BLaER1 treated with 17β-estradiol and CSF1 and Interleukin-3, amounts not matched to agents 10 nM and 100 nM (cell line): ENCODE measurements at regions not wholly inside any gene's neighbourhood (a gene's known extent, or its start where the extent isn't known, plus 50 kb on each side); places are given as distances from the start of the nearest gene placed in this dataset.

ENCODE experiments used
- H3K27ac ChIP-seq, 11 experiments: shearing (Covaris generic); formaldehyde crosslinking; 2 replicates each; pipeline ENCODE4 v1.8.1; 2022
- H3K27me3 ChIP-seq, 11 experiments: shearing (Covaris generic); formaldehyde crosslinking; 2 replicates each; pipeline ENCODE4 v1.8.1; 2022
- H3K36me3 ChIP-seq, 11 experiments: shearing (Covaris generic); formaldehyde crosslinking; 2 replicates each; pipeline ENCODE4 v1.8.1; 2022
- H3K4me1 ChIP-seq, 10 experiments: shearing (Covaris generic); formaldehyde crosslinking; 2 replicates each; pipeline ENCODE4 v1.8.1; 2022
- H3K4me2 ChIP-seq, 11 experiments: shearing (Covaris generic); formaldehyde crosslinking; 2 replicates each; pipeline ENCODE4 v1.8.1; 2022
- H3K4me3 ChIP-seq, 10 experiments: shearing (Covaris generic); formaldehyde crosslinking; 2 replicates each; pipeline ENCODE4 v1.8.1; 2022
- H3K9ac ChIP-seq, 11 experiments: shearing (Covaris generic); formaldehyde crosslinking; 2 replicates each; pipeline ENCODE4 v1.8.1; 2022
- H3K9me3 ChIP-seq, 11 experiments: shearing (Covaris generic); formaldehyde crosslinking; replicated peaks in 1 of 11; 2 replicates each; pipeline ENCODE4 v1.8.1; 2022
- H4K20me1 ChIP-seq, 11 experiments: shearing (Covaris generic); formaldehyde crosslinking; 2 replicates each; pipeline ENCODE4 v1.8.1; 2022
- Cebpa-rat ChIP-seq, 11 experiments: shearing (Covaris generic); IDR thresholded peaks; 2 replicates each; pipeline ENCODE4 v1.8.1; 2022

GRCh38 chr16:5557966-5558365 lies 460.4 kb upstream of the EEF2KMT start:
- H3K4me3 ChIP-seq: no peak overlapping the region
- no peak for TF ChIP-seq Cebpa-rat (IDR thresholded peaks at IDR 0.05)
- H3K27ac ChIP-seq: peak overlapping the region in 1 of 11 experiments; percentile 27; a peak in 1 of 22 replicates
- H4K20me1 ChIP-seq: no peaks in the 10 kb centered on the region
- H3K4me1 ChIP-seq: peaks cover 0 to 10% (median 8%) of the 10 kb centered on the region in 10 experiments; a peak in 11 of 20 replicates
- no peaks in the 10 kb centered on the region for H3K36me3 ChIP-seq
- H3K27me3 ChIP-seq: no peaks in the 10 kb centered on the region
- peaks cover 8 to 20% (median 17%) of the 10 kb centered on the region in 11 experiments; a peak in 19 of 22 replicates for H3K9me3 ChIP-seq
- H3K9ac ChIP-seq: no peak overlapping the region
- H3K4me2 ChIP-seq: no peak overlapping the region

GRCh38 chr16:5557448-5557847 lies 459.9 kb upstream of the EEF2KMT start:
- Histone ChIP-seq H3K4me1 (peaks cover 0 to 12% (median 8%) of the 10 kb centered on the region in 10 experiments; a peak in 11 of 20 replicates), H3K4me2 (no peak overlapping the region), H3K27me3 (no peaks in the 10 kb centered on the region), H3K9ac (no peak overlapping the region), H3K4me3 (no peak overlapping the region), H4K20me1 (no peaks in the 10 kb centered on the region), H3K27ac (no peak overlapping the region), H3K9me3 (peaks cover 8 to 26% (median 20%) of the 10 kb centered on the region in 11 experiments; a peak in 19 of 22 replicates), H3K36me3 (no peaks in the 10 kb centered on the region)
- TF ChIP-seq Cebpa-rat (IDR thresholded peaks at IDR 0.05): no peak

GRCh38 chr16:5556158-5556810 lies 458.7 kb upstream of the EEF2KMT start:
- H4K20me1 ChIP-seq: no peaks in the 10 kb centered on the region
- H3K4me2 ChIP-seq: no peak overlapping the region
- no peak overlapping the region for H3K4me3 ChIP-seq
- H3K27me3 ChIP-seq: no peaks in the 10 kb centered on the region
- no peaks in the 10 kb centered on the region for H3K36me3 ChIP-seq
- H3K9ac ChIP-seq: no peak overlapping the region
- H3K4me1 ChIP-seq: peaks cover 0 to 22% (median 8%) of the 10 kb centered on the region in 10 experiments; a peak in 11 of 20 replicates
- no peak for TF ChIP-seq Cebpa-rat (IDR thresholded peaks at IDR 0.05)
- H3K27ac ChIP-seq: no peak overlapping the region
- peaks cover 8 to 26% (median 20%) of the 10 kb centered on the region in 11 experiments; a peak in 19 of 22 replicates for H3K9me3 ChIP-seq

GRCh38 chr16:5551909-5552308 lies 454.3 kb upstream of the EEF2KMT start:
- Histone ChIP-seq H3K4me3 (no peak overlapping the region), H3K27me3 (no peaks in the 10 kb centered on the region), H3K9ac (no peak overlapping the region), H4K20me1 (no peaks in the 10 kb centered on the region), H3K4me1 (peaks cover 0 to 18% (median 0%) of the 10 kb centered on the region in 10 experiments; a peak in 7 of 20 replicates), H3K27ac (no peak overlapping the region), H3K9me3 (peaks cover 0 to 9% (median 4%) of the 10 kb centered on the region in 11 experiments; a peak in 8 of 22 replicates), H3K36me3 (no peaks in the 10 kb centered on the region), H3K4me2 (peak overlapping the region in 2 of 11 experiments; percentile 14 to 22; a peak in 5 of 22 replicates)
- TF ChIP-seq Cebpa-rat (IDR thresholded peaks at IDR 0.05): no peak

GRCh38 chr16:5549802-5550201 lies 452.2 kb upstream of the EEF2KMT start:
- Histone ChIP-seq H4K20me1 (no peaks in the 10 kb centered on the region), H3K4me2 (peak overlapping the region in 1 of 11 experiments; percentile 21; a peak in 1 of 22 replicates), H3K4me1 (peaks cover 0 to 18% (median 0%) of the 10 kb centered on the region in 10 experiments; a peak in 7 of 20 replicates), H3K27ac (peak overlapping the region in 3 of 11 experiments; percentile 13 to 46 (median 42); a peak in 3 of 22 replicates), H3K27me3 (no peaks in the 10 kb centered on the region), H3K9me3 (peaks cover 0 to 9% (median 4%) of the 10 kb centered on the region in 11 experiments; a peak in 8 of 22 replicates), H3K4me3 (no peak overlapping the region), H3K9ac (no peak overlapping the region), H3K36me3 (no peaks in the 10 kb centered on the region)
- peak in 2 of 11 experiments; percentile 47 to 50; a peak in 3 of 22 replicates for TF ChIP-seq Cebpa-rat (IDR thresholded peaks at IDR 0.05)

GRCh38 chr16:5541356-5541755 lies 443.8 kb upstream of the EEF2KMT start:
- TF ChIP-seq Cebpa-rat (IDR thresholded peaks at IDR 0.05): no peak
- Histone ChIP-seq H4K20me1 (no peaks in the 10 kb centered on the region), H3K9ac (no peak overlapping the region), H3K4me1 (no peaks in the 10 kb centered on the region), H3K36me3 (no peaks in the 10 kb centered on the region), H3K27me3 (no peaks in the 10 kb centered on the region), H3K4me2 (no peak overlapping the region), H3K9me3 (peaks cover 0 to 14% (median 7%) of the 10 kb centered on the region in 11 experiments; a peak in 8 of 22 replicates), H3K4me3 (no peak overlapping the region), H3K27ac (no peak overlapping the region)

- H3K9me3 ChIP-seq: peaks cover 5 to 33% (median 19%) of the 10 kb centered on the region in 11 experiments; a peak in 17 of 22 replicates
Measured at GRCh38 chr16:5537347-5537746, 439.8 kb upstream of the EEF2KMT start.

GRCh38 chr16:5533321-5533888 lies 435.8 kb upstream of the EEF2KMT start:
- H3K9me3 ChIP-seq: peaks cover 5 to 33% (median 19%) of the 10 kb centered on the region in 11 experiments; a peak in 17 of 22 replicates
- no peak overlapping the region for H3K27ac ChIP-seq
- TF ChIP-seq Cebpa-rat (IDR thresholded peaks at IDR 0.05): no peak
- H3K27me3 ChIP-seq: no peaks in the 10 kb centered on the region
- H3K36me3 ChIP-seq: no peaks in the 10 kb centered on the region
- H3K4me1 ChIP-seq: no peaks in the 10 kb centered on the region
- no peaks in the 10 kb centered on the region for H4K20me1 ChIP-seq
- no peak overlapping the region for H3K9ac ChIP-seq
- H3K4me2 ChIP-seq: no peak overlapping the region
- no peak overlapping the region for H3K4me3 ChIP-seq

More at GRCh38 chr16:5537347-5537746, 439.8 kb upstream of the EEF2KMT start:
- no peak overlapping the region for H3K9ac ChIP-seq
- H3K4me2 ChIP-seq: no peak overlapping the region
- no peak overlapping the region for H3K27ac ChIP-seq
- H3K4me3 ChIP-seq: no peak overlapping the region
- H3K36me3 ChIP-seq: no peaks in the 10 kb centered on the region
- H3K27me3 ChIP-seq: no peaks in the 10 kb centered on the region
- no peak for TF ChIP-seq Cebpa-rat (IDR thresholded peaks at IDR 0.05)
- H4K20me1 ChIP-seq: no peaks in the 10 kb centered on the region
- H3K4me1 ChIP-seq: no peaks in the 10 kb centered on the region

GRCh38 chr16:5527817-5528216 lies 430.2 kb upstream of the EEF2KMT start:
- TF ChIP-seq Cebpa-rat (IDR thresholded peaks at IDR 0.05): no peak

More at GRCh38 chr16:5527817-5528216, 430.2 kb upstream of the EEF2KMT start:
- Histone ChIP-seq H3K4me1 (no peaks in the 10 kb centered on the region), H3K4me2 (no peak overlapping the region), H3K9ac (no peak overlapping the region), H3K27me3 (peaks cover 6 to 31% (median 26%) of the 10 kb centered on the region in 11 experiments; a peak in 20 of 22 replicates), H3K36me3 (no peaks in the 10 kb centered on the region), H3K9me3 (no peaks in the 10 kb centered on the region), H3K27ac (no peak overlapping the region), H4K20me1 (no peaks in the 10 kb centered on the region), H3K4me3 (no peak overlapping the region)
